GM21367 (cell line): ENCODE measurements at regions not wholly inside any gene's neighbourhood (a gene's known extent, or its start where the extent isn't known, plus 50 kb on each side); places are given as distances from the start of the nearest gene placed in this dataset.

ENCODE experiments used
- ATAC-seq: cut with Tn5 transposase; IDR thresholded peaks from one replicate; pipeline ENCODE4 v1.9.1; 2021; ENCODE audit not compliant: unreplicated experiment

DNA sequence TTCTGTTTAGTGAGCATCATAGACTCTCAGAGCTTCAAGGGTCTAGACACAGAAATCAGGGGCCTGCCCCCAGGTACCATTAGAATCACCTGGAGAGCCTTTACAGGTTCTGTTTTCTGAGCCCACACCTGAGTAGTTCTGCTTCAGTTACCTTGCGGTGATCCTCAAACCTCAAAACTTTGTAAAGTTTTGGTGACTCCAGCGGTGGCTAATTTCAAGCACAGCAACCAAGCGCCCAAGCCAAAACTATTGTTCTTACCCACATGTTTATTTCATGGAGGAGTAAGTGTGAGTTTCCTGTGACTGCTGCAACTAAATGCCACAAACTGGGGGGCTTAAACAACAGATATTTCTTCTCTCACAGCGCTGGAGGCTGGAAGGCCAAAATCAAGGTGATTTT lies 108.9 kb downstream of the FOXD1 start:
- ATAC-seq, result no peak

DNA sequence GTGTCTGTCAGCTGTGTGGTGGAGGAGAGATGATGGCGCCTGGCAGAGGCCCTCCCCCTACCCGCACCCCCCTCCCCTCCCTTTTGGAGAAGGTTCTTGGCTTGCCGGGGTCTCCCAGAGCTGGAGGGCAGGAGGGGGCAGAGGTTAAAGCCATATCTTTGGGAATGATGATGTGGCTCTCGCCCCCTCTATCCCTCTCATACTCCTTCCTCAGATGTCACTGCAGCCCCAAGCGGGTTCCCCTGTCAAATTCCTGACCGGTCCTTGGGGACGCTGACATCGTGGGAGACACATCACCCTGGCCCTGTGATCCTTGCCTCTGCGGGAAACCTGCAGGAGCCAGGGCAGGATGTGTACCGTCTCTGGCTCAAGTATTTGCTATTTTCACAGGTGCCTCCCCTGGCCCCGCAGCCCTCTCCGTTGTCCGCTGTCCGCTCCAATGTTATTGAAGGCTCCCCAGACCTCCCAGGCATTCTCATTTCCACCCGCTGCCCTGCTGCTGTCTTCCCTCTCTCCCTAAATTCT lies 109.5 kb downstream of the FOXD1 start:
- ATAC-seq, result no peak

DNA sequence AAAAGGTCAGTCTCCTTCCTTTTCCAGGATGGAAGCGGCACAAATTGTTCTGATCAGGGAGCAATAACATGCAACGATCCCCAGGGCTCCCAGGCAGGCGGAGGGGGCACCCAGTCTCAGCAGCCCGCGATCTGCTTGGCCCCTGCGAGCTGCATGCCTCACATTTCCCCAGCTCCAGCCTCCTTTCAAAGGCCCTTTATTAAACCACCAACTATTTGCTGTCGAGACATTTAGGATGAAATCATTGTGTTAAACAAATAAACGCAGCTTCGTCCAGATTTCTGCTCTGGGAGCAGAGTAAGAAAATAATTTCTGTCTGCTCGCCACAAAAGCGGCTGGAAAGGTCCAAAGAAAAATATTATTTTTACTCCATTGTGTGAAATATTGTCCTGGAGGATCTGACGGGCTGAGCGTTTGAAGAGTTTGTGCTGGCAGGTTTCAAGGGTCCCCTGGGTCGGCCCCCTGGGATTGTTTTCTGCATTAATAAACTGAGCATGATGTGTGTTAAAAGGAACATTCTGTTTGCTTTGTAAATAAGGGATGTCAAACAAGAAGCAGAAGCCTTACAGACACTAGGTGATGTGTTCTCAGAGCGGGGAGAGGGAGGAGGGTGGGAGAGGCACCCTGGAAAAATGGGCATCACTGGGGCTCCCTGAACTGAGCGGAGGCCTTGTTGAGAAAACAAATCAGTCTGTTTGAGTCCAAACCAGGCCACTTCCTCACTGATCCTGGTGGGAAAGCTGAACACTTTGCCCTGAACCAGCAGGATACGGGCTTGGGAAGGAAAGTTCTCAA lies 110.1 kb downstream of the FOXD1 start:
- ATAC-seq, result no peak

DNA sequence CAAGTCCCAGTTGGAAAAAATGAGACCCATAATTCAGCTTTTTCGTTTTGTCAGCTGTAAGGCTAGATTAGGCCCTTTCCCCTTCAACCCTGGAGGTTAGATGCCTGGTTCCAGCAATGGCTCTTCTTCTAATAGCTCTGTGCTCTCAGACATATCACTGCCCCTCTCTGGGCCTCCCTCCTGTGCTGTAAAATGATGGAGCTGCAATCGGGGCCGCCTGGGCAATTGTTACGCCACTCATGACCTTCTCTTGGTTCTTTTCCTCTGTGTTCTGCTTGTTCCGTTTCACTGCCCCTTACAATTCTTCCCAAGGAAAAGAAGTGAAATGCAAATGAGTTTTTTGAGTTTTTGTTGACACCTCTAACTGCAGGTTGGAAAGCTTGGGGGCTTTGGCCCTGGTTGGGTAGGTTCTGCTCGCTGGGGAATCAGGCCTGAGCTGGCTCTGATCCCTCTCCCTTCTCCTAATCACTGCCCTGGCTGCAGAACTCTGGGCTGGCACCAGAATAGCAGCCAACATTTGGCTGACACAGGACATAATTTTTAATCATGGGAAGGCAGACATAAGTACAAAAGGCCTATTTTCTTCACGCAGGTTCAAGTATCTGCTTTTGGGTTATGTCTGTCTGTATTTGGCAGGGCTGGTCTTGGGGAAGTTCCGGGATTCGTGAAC lies 110.9 kb downstream of the FOXD1 start:
- no peak for ATAC-seq

DNA sequence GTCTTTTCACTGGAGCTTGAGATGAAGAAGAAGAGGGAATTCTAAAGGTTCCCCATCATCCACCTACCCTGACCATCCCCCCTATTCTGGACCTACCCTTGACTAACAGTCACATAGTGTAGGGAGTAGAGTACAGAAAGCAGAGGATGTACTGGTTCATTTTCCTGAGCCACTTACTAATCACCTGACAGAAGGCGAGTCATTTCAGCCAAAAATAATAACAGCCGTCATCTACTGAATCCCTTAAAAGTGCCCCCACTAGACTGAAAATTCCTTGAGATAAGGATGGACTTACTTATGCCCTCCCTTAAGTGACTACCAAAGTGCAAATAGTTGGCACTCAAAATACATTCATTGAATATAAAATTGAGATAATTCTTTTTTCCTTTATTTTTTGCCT lies 112.2 kb downstream of the FOXD1 start:
- ATAC-seq, result no peak

DNA sequence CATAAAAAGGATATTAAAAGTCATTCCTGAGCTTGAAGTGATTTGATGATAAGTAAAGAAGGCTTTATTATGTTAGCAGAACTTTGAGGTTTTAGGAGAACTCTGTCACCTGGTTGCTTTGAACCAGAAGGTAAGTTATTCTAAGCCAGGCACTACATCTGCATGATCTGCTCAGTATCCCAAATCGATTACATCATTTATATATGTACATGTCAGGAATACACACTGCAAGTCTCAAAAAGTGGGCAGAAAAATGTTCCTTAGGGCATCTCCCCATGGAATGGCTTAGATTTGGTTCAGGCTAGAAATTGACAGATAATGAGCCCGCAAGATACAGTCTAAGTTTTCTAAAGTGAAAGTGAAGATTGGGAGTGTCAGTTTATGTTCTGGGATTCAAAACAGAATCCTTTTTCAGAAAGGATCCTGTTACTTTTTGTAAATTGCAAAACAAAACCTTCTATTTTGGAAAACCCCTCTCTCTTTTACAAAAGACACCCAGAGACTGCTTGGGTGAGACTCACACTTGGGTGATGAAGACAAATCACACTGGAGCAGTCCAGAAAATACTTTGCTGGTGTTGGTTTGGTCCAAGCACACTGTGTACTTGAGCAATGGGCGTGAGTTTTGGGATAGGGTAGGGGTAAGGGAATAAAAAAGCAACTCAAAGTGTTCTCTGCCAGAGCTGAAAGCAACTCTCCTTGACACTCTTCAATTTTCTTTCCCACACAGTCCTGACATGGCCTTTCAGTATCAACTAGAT lies 114.5 kb downstream of the FOXD1 start:
- no peak for ATAC-seq

DNA sequence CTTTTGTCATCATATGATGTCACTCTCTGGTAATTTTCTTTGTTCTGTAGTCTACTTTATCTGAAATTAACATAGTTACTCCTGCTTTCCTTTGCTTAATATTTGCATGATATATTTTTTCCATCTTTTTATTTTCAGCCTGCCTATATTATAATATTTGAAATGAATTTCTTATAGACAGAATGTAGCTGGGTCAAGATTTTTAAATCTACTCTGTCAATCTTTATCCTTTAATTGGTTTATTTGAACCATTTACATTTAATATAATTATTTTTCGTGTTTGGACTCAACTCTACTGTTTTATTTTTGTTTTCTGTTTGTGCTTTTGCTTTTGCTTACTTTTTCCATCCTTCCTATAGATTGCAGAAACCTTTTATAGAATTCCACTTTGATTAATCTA lies 118.0 kb downstream of the FOXD1 start:
- ATAC-seq, result no peak

DNA sequence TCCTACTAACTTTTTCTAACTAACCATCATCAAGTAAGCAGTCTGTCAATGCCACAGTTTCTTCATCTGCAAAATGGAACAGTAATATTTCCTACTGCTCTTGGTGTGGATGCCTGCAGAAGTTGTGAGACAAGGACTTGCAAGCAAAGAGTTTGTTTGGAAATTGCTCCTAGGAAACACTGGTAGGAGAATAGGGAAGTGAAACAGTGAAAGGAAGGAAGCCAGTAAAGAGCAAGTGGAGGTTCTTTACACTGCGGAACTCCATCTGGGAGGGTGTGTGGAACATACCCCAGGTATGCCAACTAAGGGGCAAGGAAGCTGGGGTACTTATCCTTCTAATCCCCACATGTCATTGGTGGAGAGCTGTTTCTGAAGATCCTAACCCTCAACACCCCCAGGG lies 119.9 kb downstream of the FOXD1 start:
- ATAC-seq, result no peak

DNA sequence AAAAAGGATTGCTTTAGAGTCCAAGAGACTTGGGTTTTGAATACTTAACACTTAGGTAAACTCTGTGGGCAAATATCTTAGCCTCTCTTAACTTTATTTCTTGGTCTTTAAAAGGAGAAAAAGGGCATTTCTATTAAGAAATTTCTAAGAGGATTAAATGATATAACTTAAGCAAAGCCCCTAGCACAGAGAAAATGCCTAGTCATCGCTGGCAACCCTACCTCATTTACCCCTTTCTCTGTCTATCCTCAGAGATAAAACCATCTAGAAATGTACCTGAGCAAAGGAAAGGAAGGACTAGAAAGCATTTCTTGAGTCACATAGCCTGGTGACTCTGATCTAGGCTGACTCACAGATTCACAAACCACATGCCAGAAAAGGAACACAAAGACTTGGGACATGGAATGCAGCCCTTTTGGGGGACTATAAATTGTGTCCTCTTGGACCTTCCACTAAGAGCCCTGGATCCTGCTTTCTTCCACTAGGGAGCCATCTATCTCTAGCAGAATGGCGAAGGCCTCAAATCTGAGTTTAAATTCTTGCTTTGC lies 120.6 kb downstream of the FOXD1 start:
- ATAC-seq, result no peak

DNA sequence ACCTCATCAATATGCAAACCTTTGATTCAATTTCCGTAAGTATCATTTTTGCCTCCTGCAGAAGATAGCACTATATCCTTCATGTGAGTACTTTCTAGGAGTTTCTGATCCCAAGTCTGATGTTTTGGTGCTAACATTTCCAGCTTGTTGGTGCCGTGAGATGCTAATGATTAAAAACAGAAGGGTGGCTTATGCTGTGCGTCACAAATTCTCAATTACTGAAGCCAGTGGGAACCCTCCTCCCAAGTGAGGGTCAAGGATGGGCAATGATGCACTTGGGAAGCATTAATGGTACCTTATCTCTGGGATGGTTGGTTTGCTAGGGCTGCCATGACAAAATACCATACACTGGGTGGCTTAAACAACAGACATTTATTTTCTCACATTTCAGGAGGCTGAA lies 123.0 kb downstream of the FOXD1 start:
- no peak for ATAC-seq

DNA sequence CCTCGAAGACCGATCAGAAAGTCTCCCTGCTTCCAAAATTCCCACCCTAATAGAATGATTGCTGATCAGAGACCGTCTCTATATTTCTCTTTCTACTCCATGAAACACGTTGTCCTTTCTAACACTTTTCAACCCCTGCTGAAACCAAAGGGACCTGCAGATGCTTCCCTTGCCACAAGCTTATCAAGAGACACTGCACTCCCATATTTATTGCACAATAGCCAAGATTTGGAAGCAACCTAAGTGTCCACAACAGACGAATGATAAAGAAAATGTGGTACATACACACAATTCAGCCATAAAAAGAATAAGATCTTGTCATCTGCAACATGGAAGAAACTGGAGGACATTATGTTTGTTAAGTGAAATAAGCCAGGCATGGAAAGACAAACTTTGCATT lies 125.1 kb downstream of the FOXD1 start:
- ATAC-seq, result no peak

DNA sequence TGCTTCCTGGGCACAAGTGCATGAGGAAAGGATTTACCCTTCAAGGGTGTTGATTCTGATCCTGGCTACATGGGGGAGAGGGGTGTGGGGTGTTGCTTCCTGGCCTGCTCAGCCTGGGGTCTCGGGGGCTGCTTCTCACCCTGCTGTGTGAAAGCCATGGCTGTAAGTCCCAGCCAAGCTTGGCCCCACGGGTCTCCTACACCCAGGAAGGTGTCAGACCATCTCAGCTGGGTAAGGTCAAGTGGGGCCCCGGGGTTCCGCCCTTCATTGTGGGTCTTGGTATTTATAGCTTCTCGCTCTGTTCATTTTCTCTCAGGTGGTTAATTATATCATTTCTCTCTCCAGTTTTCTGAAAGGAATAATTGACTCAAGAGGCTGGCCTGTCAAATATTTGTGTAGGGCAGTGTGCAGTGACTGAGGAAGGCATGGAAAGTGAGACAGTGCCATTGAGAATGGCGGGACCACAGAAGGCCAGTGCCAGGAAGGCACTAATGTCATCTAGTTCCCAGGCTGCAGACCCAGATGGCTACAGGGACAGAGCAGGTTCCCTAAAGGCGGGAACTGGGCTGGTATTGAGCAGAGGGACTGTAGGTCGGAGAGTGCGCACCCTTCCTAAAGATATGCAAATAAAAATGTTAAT lies 126.0 kb downstream of the FOXD1 start:
- ATAC-seq, result no peak

DNA sequence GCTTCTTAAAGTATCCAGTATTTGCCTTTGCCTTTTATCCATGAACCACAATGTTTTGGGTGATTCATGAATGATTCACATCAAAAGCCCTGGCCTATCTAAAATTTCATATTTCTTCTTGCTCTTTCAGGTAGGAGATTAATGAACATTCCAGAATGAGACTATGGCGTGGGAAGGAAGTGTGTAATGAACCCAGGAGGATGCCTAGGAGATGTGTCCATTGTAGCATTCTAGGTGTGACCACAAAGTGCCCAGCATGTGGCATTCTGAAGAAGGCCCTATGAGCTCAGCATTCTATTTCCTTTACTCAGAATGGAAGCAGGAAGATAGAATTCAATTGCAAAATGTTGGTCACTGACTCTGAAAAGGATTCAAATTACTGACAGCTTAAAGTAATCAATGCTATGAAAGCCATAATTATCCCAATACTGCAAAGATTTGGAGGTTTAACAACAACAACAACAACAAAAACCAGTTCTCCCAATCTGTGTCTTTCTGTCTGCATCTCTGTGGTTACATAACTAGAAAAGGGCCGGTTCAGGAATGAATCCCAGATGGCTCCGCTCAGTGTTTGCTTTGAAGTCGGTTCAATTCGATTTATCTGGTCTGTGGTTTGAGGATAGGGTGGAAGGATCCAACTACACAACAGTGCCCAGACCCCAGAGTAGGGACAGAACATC lies 126.7 kb downstream of the FOXD1 start:
- ATAC-seq, result no peak

DNA sequence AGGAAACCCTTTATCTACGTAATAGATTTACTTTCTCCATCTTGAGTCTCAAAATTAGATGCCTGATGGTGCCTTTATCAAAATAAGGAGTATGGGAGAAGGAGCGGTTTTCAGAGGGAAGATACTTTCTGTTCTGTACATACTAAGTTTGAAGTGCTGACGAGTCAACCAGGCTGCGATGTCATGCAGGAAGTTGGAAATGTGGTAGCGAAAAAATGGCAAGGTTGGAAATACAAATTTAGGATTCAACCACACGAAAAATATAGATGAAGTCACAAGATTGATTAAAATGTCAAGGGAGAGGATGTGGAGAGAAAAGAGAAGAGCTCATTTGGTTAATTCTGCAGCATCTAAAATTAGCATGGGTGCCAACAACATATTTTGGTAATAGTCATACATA lies 129.5 kb downstream of the FOXD1 start:
- no peak for ATAC-seq

DNA sequence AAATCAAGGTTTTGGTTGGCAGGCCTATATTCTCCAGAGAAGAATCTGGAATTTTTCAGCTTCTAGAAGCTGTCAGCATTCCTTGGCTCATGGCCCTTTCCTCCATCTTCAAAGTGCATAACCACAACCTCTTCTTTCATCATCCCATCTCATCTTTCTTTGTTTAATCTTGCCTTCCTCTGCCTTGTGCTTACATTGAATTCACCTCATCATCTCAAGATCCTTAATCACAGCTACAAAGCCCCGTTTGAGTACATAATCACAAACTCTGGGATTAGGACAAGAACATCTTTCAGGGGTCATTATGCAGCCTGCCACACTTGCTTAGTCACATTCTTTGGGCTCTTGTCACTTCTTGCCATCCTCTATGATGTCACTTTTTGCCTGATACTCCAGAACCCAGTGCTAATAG lies 130.3 kb downstream of the FOXD1 start:
- ATAC-seq, result no peak

DNA sequence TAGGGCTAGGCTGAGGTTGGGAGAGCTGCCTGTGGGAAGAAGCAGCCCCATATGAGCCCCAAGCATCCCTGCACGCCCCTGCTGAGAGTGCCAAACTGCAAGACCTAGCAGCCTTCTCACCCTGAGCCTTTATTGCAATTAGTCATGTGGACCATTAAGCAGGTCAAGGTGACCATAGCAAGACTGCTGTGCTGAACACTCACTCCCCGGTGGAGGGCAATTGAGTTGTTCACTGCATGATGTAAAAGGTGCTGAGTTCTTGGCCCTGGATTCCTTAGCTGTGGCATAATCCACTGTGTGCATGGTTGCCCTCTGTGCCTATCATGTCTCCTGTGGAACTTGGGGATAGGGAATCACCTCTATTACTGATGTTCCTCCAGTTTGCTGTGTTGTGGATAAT lies 131.1 kb downstream of the FOXD1 start:
- ATAC-seq, result no peak

DNA sequence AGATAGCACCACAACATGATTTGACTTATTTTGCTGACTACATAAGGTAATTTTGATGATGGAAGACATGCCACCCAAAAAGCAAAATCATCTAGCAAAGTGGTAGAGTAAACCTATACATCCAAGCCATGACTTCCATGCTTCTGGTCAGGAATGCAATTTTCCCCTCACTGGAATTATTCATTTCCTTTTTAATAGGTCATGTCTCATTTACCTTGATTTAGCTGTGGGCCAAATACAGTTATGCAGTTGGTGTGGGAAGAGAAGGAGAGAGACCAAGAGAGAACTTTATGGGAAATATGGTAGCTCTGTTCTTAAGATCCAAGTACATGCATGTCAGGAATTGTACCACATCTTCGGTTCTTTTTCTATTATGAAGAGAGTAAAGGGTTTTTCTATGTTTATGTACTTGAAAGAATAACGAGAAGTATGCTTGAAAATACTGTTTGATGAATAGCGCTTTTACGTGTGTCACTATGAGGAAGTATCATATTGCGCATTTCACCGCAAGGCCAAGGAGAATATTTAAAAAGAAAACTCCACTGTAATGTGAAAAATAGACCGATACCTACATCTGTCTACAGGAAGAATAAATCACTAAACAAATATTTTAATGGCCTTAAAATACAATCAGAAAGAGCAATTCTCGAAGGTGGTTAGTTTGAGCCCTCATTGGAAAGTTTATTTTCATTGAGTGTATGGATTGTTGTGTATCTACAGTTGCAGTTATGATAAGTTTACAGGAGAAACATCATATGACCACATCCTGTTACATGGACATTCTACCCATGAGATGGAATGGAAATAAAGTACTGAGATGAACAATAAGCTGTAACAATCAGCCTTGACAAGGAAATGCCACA lies 134.0 kb downstream of the FOXD1 start:
- no peak for ATAC-seq

DNA sequence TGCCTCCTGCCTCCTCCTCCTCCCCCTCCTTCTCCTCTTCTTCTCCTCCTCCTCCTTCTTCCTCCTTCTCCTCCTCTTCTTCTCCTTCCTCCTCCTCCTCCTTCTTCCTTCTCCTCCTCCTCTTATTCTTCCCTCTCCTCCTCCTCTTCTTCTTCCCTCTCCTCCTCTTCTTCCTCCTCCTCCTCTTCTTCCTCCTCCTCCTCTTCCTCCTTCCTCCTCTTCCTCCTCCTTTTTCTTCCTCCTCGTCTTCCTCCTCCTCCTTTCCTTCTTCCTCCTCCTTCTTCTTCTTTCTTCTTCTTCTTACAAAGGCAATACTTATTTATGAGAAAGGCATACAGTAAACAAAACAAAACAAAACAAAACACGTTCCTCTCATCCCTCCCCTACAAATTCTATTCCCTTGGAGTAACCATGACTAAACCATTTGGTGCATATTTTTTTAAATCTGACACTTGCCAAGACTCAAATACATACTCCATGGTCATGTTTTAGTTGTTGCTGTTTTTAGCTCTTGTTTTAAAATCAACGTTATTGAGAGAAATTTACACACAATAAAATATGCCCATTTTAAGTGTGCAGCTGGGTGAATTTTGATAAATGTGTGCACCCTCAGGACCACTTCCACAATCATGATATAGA lies 135.6 kb downstream of the FOXD1 start:
- ATAC-seq, result no peak
